SK-N-SH (cell line): ENCODE measurements at regions not wholly inside any gene's neighbourhood (a gene's known extent, or its start where the extent isn't known, plus 50 kb on each side); places are given as distances from the start of the nearest gene placed in this dataset.

Experiments used
- CTCF ChIA-PET: fragments of 300-600, 350-600 bp; formaldehyde crosslinking; extraction: SDS; loops from one replicate; lab custom pipeline; 2021; lab: Yijun Ruan, JAX
- POLR2A ChIA-PET: fragments of 350-600 bp; sonication (Branson Sonifier 250); formaldehyde crosslinking; extraction: SDS; loops from one replicate; lab custom pipeline; 2020; ENCODE audit warnings: antibody characterized with exemption, inconsistent platforms; lab: Yijun Ruan, JAX
- DNase-seq: peaks from one replicate; pipeline ENCODE4 v3.0.0; 2012
- H2AFZ ChIP-seq: fragments of 200-600 bp; sonication (generic); 2 replicates; pipeline ENCODE4 v1.8.1; 2016; ENCODE audit warnings: antibody characterized with exemption, mild to moderate bottlenecking, low read depth
- H3F3A ChIP-seq: fragments of 200-600 bp; sonication (generic); replicated peaks from 2 replicates; pipeline ENCODE3; 2016; ENCODE audit warnings: antibody characterized with exemption, mild to moderate bottlenecking; ENCODE audit not compliant: insufficient read depth
- H3K27ac ChIP-seq, 2 experiments: fragments of 200-500 bp in 1 of 2; fragments of 200-600 bp in 1 of 2; sonication (Bioruptor generic) in 1 of 2; sonication (generic), shearing (Covaris generic) in 1 of 2; 2 replicates each; pipeline versions ENCODE4 v1.5.1 to v1.6.1; 2014 to 2016; ENCODE audit warnings: low read depth in 2 of 2, inconsistent platforms in 1 of 2, low read length in 1 of 2, mild to moderate bottlenecking in 1 of 2, mixed read lengths in 1 of 2
- H3K27me3 ChIP-seq: fragments of 200-600 bp; sonication (generic), shearing (Covaris generic); 2 replicates; pipeline ENCODE4 v1.6.1; 2016; ENCODE audit warnings: mixed run types; ENCODE audit not compliant: insufficient read depth
- H3K36me3 ChIP-seq, 2 experiments: fragments of 200-500 bp in 1 of 2; fragments of 200-600 bp in 1 of 2; sonication (Bioruptor generic) in 1 of 2; sonication (generic) in 1 of 2; replicated peaks in 1 of 2; 2 replicates each; pipeline versions ENCODE3 to v1.5.1; 2014 to 2016; ENCODE audit warnings: low read length in 1 of 2, mild to moderate bottlenecking in 1 of 2; ENCODE audit not compliant: insufficient read depth in 2 of 2, control insufficient read depth in 1 of 2
- H3K4me1 ChIP-seq, 2 experiments: fragments of 200-500 bp in 1 of 2; fragments of 200-600 bp in 1 of 2; sonication (Bioruptor generic) in 1 of 2; sonication (generic), shearing (Covaris generic) in 1 of 2; 2 replicates each; pipeline versions ENCODE4 v1.5.1 to v1.6.1; 2014 to 2016; ENCODE audit warnings: low read depth in 1 of 2, low read length in 1 of 2, mixed run types in 1 of 2; ENCODE audit not compliant: insufficient read depth in 2 of 2, control insufficient read depth in 1 of 2
- H3K4me2 ChIP-seq: fragments of 200-600 bp; sonication (generic), shearing (Covaris generic); 2 replicates; pipeline ENCODE4 v1.6.1; 2017; ENCODE audit warnings: mixed run types
- H3K4me3 ChIP-seq, 2 experiments: fragments of 200-500 bp in 1 of 2; fragments of 200-600 bp in 1 of 2; sonication (Bioruptor generic) in 1 of 2; sonication (generic), shearing (Covaris generic) in 1 of 2; 2 replicates each; pipeline versions ENCODE4 v1.5.1 to v1.8.1; 2014 to 2016; ENCODE audit warnings: low read depth in 2 of 2, inconsistent platforms in 1 of 2, low read length in 1 of 2, mild to moderate bottlenecking in 1 of 2, mixed read lengths in 1 of 2, moderate library complexity in 1 of 2
- H3K79me2 ChIP-seq: fragments of 200-600 bp; sonication (generic); 2 replicates; pipeline ENCODE4 v1.8.1; 2017; ENCODE audit warnings: mild to moderate bottlenecking; ENCODE audit not compliant: insufficient read depth
- H3K9ac ChIP-seq: fragments of 200-600 bp; sonication (generic); 2 replicates; pipeline ENCODE4 v1.6.1; 2017; ENCODE audit warnings: mixed run types
- H3K9me2 ChIP-seq: fragments of 200-600 bp; sonication (generic); 2 replicates; pipeline ENCODE4 v1.6.1; 2017; ENCODE audit warnings: mixed run types
- H3K9me3 ChIP-seq: fragments of 200-600 bp; sonication (generic); 2 replicates; pipeline ENCODE4 v1.6.1; 2017; ENCODE audit warnings: mixed run types, mild to moderate bottlenecking, moderate library complexity
- H4K20me1 ChIP-seq: fragments of 200-600 bp; sonication (generic); 2 replicates; pipeline ENCODE4 v1.6.1; 2017; ENCODE audit warnings: mild to moderate bottlenecking, mixed run types; ENCODE audit not compliant: insufficient read depth
- CHD2 ChIP-seq: fragments of 150-350 bp; IDR thresholded peaks from 2 replicates; pipeline ENCODE4 v1.6.1; 2018; ENCODE audit warnings: low read length; ENCODE audit not compliant: partially characterized antibody
- ELF1 ChIP-seq: IDR thresholded peaks from 2 replicates; pipeline ENCODE4 v1.4.0; 2012
- FOSL2 ChIP-seq: IDR thresholded peaks from 2 replicates; pipeline ENCODE4 v1.4.0; 2012; ENCODE audit warnings: low read depth, mild to moderate bottlenecking, moderate library complexity, borderline replicate concordance
- FOXJ3 ChIP-seq: sonication (generic); formaldehyde crosslinking; IDR thresholded peaks from 2 replicates; pipeline ENCODE4 v1.5.1; 2020; ENCODE audit warnings: mild to moderate bottlenecking, missing genetic modification reagents
- GABPA ChIP-seq: IDR thresholded peaks from 2 replicates; pipeline ENCODE4 v1.4.0; 2012; ENCODE audit warnings: low read depth, mild to moderate bottlenecking
- GATA2 ChIP-seq: sonication (generic); formaldehyde crosslinking; IDR thresholded peaks from 2 replicates; pipeline ENCODE4 v1.5.0; 2020; ENCODE audit warnings: mild to moderate bottlenecking, missing genetic modification reagents
- MXI1 ChIP-seq: IDR thresholded peaks from 2 replicates; pipeline ENCODE4 v1.6.1; 2012; ENCODE audit warnings: mild to moderate bottlenecking, low read depth, low read length, improper control_type of control experiment
- NFIC ChIP-seq: IDR thresholded peaks from 2 replicates; pipeline ENCODE4 v1.4.0; 2012; ENCODE audit warnings: borderline replicate concordance
- NRF1 ChIP-seq: IDR thresholded peaks from 2 replicates; pipeline ENCODE4 v1.6.1; 2012; ENCODE audit warnings: low read depth, mild to moderate bottlenecking, low read length
- POLR2AphosphoS5 ChIP-seq: IDR thresholded peaks from 2 replicates; pipeline ENCODE4 v1.6.1; 2012; ENCODE audit warnings: low read depth, low read length
- RAD21 ChIP-seq: IDR thresholded peaks from 2 replicates; pipeline ENCODE4 v1.6.1; 2012; ENCODE audit warnings: mild to moderate bottlenecking, low read length
- SIN3A ChIP-seq: IDR thresholded peaks from 2 replicates; pipeline ENCODE4 v1.6.1; 2012; ENCODE audit warnings: low read depth, mild to moderate bottlenecking, low read length, moderate library complexity, borderline replicate concordance
- SMC3 ChIP-seq: IDR thresholded peaks from 2 replicates; pipeline ENCODE4 v1.6.1; 2012; ENCODE audit warnings: low read depth, low read length, improper control_type of control experiment
- TAF1 ChIP-seq: IDR thresholded peaks from 2 replicates; pipeline ENCODE4 v1.6.1; 2012; ENCODE audit warnings: low read depth, mild to moderate bottlenecking, low read length, moderate library complexity, borderline replicate concordance
- YY1 ChIP-seq: IDR thresholded peaks from 2 replicates; pipeline ENCODE4 v1.4.0; 2012; ENCODE audit warnings: low read depth, mild to moderate bottlenecking
- WGBS: methylation state at CpG from one replicate; pipeline ENCODE4 v1.1.6; 2017; ENCODE audit warnings: low lambda C conversion rate; 5-methylcytosine and 5-hydroxymethylcytosine counted together
- TF ChIP-seq, protein P1 (sequence below): IDR thresholded peaks from 2 replicates; pipeline ENCODE4; 2012
- TF ChIP-seq, protein P2 (sequence below): fragments of 200-600 bp; sonication (generic); IDR thresholded peaks from 2 replicates; pipeline ENCODE4 v1.6.1; 2017; ENCODE audit warnings: antibody characterized with exemption, mild to moderate bottlenecking, moderate library complexity
- TF ChIP-seq, protein P3 (sequence below): IDR thresholded peaks from 2 replicates; pipeline ENCODE4 v1.4.0; 2012; ENCODE audit warnings: low read depth, borderline replicate concordance
- TF ChIP-seq, protein P4 (sequence below): IDR thresholded peaks from 2 replicates; pipeline ENCODE4 v1.4.0; 2012; ENCODE audit warnings: low read depth
- TF ChIP-seq, protein P5 (sequence below): IDR thresholded peaks from 2 replicates; pipeline ENCODE4 v1.4.0; 2012; ENCODE audit warnings: low read depth, borderline replicate concordance

DNA sequence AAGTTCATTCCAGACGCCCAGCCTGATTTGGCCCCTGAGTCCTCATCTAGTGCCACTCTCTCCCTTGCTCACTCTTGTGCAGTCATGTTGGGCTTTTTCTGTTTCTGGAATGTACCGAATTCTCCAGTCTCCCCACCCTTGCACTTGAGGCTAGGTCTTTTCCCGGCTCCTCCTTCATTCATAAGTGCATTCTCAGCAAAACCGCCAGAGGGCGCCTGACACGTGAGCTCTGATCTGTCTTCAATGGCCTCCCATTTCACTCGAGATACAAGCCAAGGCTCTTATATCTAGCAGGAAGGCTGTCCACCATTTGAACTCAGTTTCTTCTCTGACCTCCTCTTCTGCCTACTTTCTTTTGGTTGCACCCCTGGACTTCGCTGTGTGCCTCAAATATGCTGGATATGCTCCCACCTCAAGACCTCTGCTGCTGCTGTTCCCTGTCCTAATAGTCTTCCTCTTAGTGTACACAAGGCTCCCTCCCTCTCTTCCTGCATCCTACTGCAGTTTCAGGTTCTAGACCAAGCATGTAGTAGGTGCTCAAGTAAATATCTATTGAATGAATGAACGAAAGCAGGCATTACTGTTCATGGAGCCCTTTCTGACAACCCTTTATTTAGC, 568.1 kb upstream of the WWC1 start:
- peak overlapping the region; percentile 67; the same call in 1 of the 2 replicates for H2AFZ ChIP-seq
- H3K9ac ChIP-seq: no peak overlapping the region
- no peaks in the 10 kb centered on the region for H3K79me2 ChIP-seq
- no peaks in the 10 kb centered on the region for H3K9me3 ChIP-seq
- no peak overlapping the region for H3K27ac ChIP-seq
- H4K20me1 ChIP-seq: no peaks in the 10 kb centered on the region
- H3K4me3 ChIP-seq: peak overlapping the region in 1 of 2 experiments; percentile 17; a peak in 1 of 4 replicates
- H3K27me3 ChIP-seq: no peaks in the 10 kb centered on the region
- no peaks in the 10 kb centered on the region for H3F3A ChIP-seq
- 17% methylated on average over 9 of the region's 9 CpGs for WGBS
- no peaks in the 10 kb centered on the region for H3K9me2 ChIP-seq
- ChIA-PET POLR2A (no interaction called here), CTCF (interaction anchor here (0.6 to 3.7 kb wide), 35 partner anchors 10 to 704 kb away, joined by 3 to 46 read pairs (median 3); no protein-coding TSS in a partner anchor)
- no peaks in the 10 kb centered on the region for H3K36me3 ChIP-seq
- H3K4me1 ChIP-seq: peaks cover 0 to 4% of the 10 kb centered on the region in 2 experiments; a peak in 2 of 4 replicates
- no peak overlapping the region for H3K4me2 ChIP-seq
- DNase-seq: peak; percentile 74
- TF ChIP-seq, protein P1, sequence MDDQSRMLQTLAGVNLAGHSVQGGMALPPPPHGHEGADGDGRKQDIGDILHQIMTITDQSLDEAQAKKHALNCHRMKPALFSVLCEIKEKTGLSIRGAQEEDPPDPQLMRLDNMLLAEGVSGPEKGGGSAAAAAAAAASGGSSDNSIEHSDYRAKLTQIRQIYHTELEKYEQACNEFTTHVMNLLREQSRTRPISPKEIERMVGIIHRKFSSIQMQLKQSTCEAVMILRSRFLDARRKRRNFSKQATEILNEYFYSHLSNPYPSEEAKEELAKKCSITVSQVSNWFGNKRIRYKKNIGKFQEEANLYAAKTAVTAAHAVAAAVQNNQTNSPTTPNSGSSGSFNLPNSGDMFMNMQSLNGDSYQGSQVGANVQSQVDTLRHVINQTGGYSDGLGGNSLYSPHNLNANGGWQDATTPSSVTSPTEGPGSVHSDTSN: no peak
- no peak for TF ChIP-seq NFIC
- TF ChIP-seq, protein P2, sequence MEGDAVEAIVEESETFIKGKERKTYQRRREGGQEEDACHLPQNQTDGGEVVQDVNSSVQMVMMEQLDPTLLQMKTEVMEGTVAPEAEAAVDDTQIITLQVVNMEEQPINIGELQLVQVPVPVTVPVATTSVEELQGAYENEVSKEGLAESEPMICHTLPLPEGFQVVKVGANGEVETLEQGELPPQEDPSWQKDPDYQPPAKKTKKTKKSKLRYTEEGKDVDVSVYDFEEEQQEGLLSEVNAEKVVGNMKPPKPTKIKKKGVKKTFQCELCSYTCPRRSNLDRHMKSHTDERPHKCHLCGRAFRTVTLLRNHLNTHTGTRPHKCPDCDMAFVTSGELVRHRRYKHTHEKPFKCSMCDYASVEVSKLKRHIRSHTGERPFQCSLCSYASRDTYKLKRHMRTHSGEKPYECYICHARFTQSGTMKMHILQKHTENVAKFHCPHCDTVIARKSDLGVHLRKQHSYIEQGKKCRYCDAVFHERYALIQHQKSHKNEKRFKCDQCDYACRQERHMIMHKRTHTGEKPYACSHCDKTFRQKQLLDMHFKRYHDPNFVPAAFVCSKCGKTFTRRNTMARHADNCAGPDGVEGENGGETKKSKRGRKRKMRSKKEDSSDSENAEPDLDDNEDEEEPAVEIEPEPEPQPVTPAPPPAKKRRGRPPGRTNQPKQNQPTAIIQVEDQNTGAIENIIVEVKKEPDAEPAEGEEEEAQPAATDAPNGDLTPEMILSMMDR: peak; percentile 90
- TF ChIP-seq, protein P3, sequence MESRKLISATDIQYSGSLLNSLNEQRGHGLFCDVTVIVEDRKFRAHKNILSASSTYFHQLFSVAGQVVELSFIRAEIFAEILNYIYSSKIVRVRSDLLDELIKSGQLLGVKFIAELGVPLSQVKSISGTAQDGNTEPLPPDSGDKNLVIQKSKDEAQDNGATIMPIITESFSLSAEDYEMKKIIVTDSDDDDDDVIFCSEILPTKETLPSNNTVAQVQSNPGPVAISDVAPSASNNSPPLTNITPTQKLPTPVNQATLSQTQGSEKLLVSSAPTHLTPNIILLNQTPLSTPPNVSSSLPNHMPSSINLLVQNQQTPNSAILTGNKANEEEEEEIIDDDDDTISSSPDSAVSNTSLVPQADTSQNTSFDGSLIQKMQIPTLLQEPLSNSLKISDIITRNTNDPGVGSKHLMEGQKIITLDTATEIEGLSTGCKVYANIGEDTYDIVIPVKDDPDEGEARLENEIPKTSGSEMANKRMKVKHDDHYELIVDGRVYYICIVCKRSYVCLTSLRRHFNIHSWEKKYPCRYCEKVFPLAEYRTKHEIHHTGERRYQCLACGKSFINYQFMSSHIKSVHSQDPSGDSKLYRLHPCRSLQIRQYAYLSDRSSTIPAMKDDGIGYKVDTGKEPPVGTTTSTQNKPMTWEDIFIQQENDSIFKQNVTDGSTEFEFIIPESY: no peak
- TF ChIP-seq MXI1: 0 out of 2 replicates have a peak, but pooled peaks have one; percentile 23
- TF ChIP-seq, protein P4, sequence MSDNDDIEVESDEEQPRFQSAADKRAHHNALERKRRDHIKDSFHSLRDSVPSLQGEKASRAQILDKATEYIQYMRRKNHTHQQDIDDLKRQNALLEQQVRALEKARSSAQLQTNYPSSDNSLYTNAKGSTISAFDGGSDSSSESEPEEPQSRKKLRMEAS: peak; percentile 61; the same call in 1 of the 2 replicates
- TF ChIP-seq FOSL2: no peak
- peak; percentile 94 for TF ChIP-seq SMC3
- peak; percentile 77; the same call in 1 of the 2 replicates for TF ChIP-seq YY1
- peak; percentile 83 for TF ChIP-seq RAD21
- TF ChIP-seq, all 33 proteins: peak for 6

DNA sequence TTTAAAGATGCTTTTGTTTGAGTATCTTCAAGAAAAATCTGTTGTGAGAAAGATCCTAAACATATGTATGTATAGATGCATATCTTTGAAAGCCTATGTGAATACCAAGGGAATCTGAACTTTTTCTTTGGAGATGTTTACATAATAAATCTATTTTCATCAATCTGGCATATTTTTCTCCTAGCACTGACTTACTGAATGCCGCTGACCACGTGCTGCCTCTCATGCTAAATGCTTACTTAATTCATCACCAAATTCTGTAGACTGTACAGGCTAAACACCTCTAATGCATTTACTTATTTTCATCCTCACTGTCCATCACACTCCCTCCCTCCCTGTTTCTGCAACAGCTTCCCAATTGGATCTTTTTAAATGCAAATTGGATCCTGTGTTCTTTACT, 566.2 kb upstream of the WWC1 start:
- no peaks in the 10 kb centered on the region for H3K27me3 ChIP-seq
- H3K27ac ChIP-seq: no peak overlapping the region
- H3F3A ChIP-seq: peaks cover 10% of the 10 kb centered on the region
- H3K4me3 ChIP-seq: no peak overlapping the region
- CTCF ChIA-PET: interaction anchor here (1.8 kb wide), 1 partner anchor 322 kb away, joined by 5 read pairs; no protein-coding TSS in a partner anchor
- H3K9ac ChIP-seq: no peak overlapping the region
- no peaks in the 10 kb centered on the region for H3K79me2 ChIP-seq
- no peak for DNase-seq
- H3K4me2 ChIP-seq: no peak overlapping the region
- H3K9me3 ChIP-seq: no peaks in the 10 kb centered on the region
- H3K9me2 ChIP-seq: no peaks in the 10 kb centered on the region
- no peaks in the 10 kb centered on the region for H3K36me3 ChIP-seq
- H4K20me1 ChIP-seq: no peaks in the 10 kb centered on the region
- whole genome bisulfite sequencing: 82% methylated on average over 2 of the region's 2 CpGs
- H2AFZ ChIP-seq: no peak overlapping the region
- POLR2A ChIA-PET: no interaction called here
- peaks cover 4 to 17% of the 10 kb centered on the region in 2 experiments; a peak in 3 of 4 replicates for H3K4me1 ChIP-seq
- TF ChIP-seq ELF1 (no peak), FOSL2 (no peak), CHD2 (no peak), TAF1 (no peak), GABPA (no peak), FOXJ3 (CRISPR knock-in tag) (no peak), GATA2 (CRISPR knock-in tag) (no peak), MXI1 (no peak), NRF1 (no peak), POLR2AphosphoS5 (no peak), SMC3 (no peak), SIN3A (no peak)
- TF ChIP-seq, protein P1: no peak
- TF ChIP-seq, protein P5, sequence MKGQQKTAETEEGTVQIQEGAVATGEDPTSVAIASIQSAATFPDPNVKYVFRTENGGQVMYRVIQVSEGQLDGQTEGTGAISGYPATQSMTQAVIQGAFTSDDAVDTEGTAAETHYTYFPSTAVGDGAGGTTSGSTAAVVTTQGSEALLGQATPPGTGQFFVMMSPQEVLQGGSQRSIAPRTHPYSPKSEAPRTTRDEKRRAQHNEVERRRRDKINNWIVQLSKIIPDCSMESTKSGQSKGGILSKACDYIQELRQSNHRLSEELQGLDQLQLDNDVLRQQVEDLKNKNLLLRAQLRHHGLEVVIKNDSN: no peak
